NOMO-1 (cell line): ENCODE measurements at regions not wholly inside any gene's neighbourhood (a gene's known extent, or its start where the extent isn't known, plus 50 kb on each side); places are given as distances from the start of the nearest gene placed in this dataset.

ENCODE experiments used
- DNase-seq, 2 experiments: peaks; one replicate each; lab custom pipeline; 2025; ENCODE audit not compliant: unreplicated experiment in 2 of 2; lab: John Stamatoyannopoulos, UW

GRCh38 chr11:128271401-128271800, 316.0 kb downstream of the ETS1 start:
- DNase-seq: peak in 1 of 2 experiments; percentile 6

GRCh38 chr11:128269466-128269865, 317.9 kb downstream of the ETS1 start:
- DNase-seq: no peak

- DNase-seq: no peak
These were observed 320.5 kb downstream of the ETS1 start for GRCh38 chr11:128266893-128267292.

GRCh38 chr11:128262463-128263345, 324.7 kb downstream of the ETS1 start:
- peak; percentile 4 to 25 for DNase-seq

GRCh38 chr11:128261011-128261421, 326.3 kb downstream of the ETS1 start:
- no peak for DNase-seq

- DNase-seq: no peak
These were observed 327.0 kb downstream of the ETS1 start for GRCh38 chr11:128260398-128260797.

GRCh38 chr11:128259816-128260215, 327.5 kb downstream of the ETS1 start:
- DNase-seq: no peak

GRCh38 chr11:128254941-128255340, 332.4 kb downstream of the ETS1 start:
- no peak for DNase-seq

- DNase-seq: no peak
These were observed 336.2 kb downstream of the ETS1 start for GRCh38 chr11:128251140-128251539.

GRCh38 chr11:128250482-128250881, 336.9 kb downstream of the ETS1 start:
- no peak for DNase-seq

- no peak for DNase-seq
These were observed 340.4 kb downstream of the ETS1 start for GRCh38 chr11:128246810-128247594.

GRCh38 chr11:128246364-128246801, 341.0 kb downstream of the ETS1 start:
- DNase-seq: no peak

- no peak for DNase-seq
These were observed 342.5 kb downstream of the ETS1 start for GRCh38 chr11:128244871-128245270.

- DNase-seq: no peak
These were observed 344.9 kb downstream of the ETS1 start for GRCh38 chr11:128242451-128242850.

GRCh38 chr11:128240546-128240945, 346.8 kb downstream of the ETS1 start:
- no peak for DNase-seq

GRCh38 chr11:128239306-128239705, 348.1 kb downstream of the ETS1 start:
- peak in 1 of 2 experiments; percentile 30 for DNase-seq

GRCh38 chr11:128238521-128239265, 348.7 kb downstream of the ETS1 start:
- peak in 1 of 2 experiments; percentile 73 for DNase-seq

- DNase-seq: no peak
These were observed 350.6 kb downstream of the ETS1 start for GRCh38 chr11:128236506-128237498.

GRCh38 chr11:128235958-128236357, 351.4 kb downstream of the ETS1 start:
- no peak for DNase-seq

GRCh38 chr11:128235426-128235825, 351.9 kb downstream of the ETS1 start:
- no peak for DNase-seq
